ENCODE measurements at regions not wholly inside any gene's neighbourhood (a gene's known extent, or its start where the extent isn't known, plus 50 kb on each side); places are given as distances from the start of the nearest gene placed in this dataset.

GRCh38 chr2:5064687-5065086 is 627.5 kb upstream of the SOX11 start:
- Histone ChIP-seq H3K4me1 (ENCODE audit: insufficient read depth, low read length) (no peaks in the 10 kb centered on the region), H3K27ac (ENCODE audit: low read depth, low read length) (no peak overlapping the region), H3K4me3 (ENCODE audit: insufficient read depth, low read length) (no peak overlapping the region), H3K4me2 (ENCODE audit: insufficient read depth, low read length) (no peak overlapping the region), H3K36me3 (ENCODE audit: insufficient read depth, low read length) (no peaks in the 10 kb centered on the region), H3K79me2 (ENCODE audit: insufficient read depth, low read length) (no peaks in the 10 kb centered on the region), H4K20me1 (ENCODE audit: insufficient read depth, low read length) (no peaks in the 10 kb centered on the region), H3K27me3 (ENCODE audit: insufficient read depth, low read length) (no peaks in the 10 kb centered on the region), H2AFZ (ENCODE audit: low read length) (no peak overlapping the region), H3K9me3 (ENCODE audit: low read depth, low read length) (no peaks in the 10 kb centered on the region)
- TF ChIP-seq CTCF (IDR thresholded peaks at IDR 0.05; ENCODE audit: extremely low read depth, low read depth, low read length): no peak
- DNase-seq (ENCODE audit: insufficient read length, low spot score, missing footprints): no peak

GRCh38 chr2:5067816-5068215 is 624.4 kb upstream of the SOX11 start:
- no peak for TF ChIP-seq CTCF (IDR thresholded peaks at IDR 0.05; ENCODE audit: extremely low read depth, low read depth, low read length)
- H3K4me1 ChIP-seq (ENCODE audit: insufficient read depth, low read length): no peaks in the 10 kb centered on the region
- H3K4me2 ChIP-seq (ENCODE audit: insufficient read depth, low read length): no peak overlapping the region
- no peaks in the 10 kb centered on the region for H3K36me3 ChIP-seq (ENCODE audit: insufficient read depth, low read length)
- H3K9me3 ChIP-seq (ENCODE audit: low read depth, low read length): no peaks in the 10 kb centered on the region
- no peak overlapping the region for H2AFZ ChIP-seq (ENCODE audit: low read length)
- H3K27ac ChIP-seq (ENCODE audit: low read depth, low read length): no peak overlapping the region
- H3K79me2 ChIP-seq (ENCODE audit: insufficient read depth, low read length): no peaks in the 10 kb centered on the region
- no peak overlapping the region for H3K4me3 ChIP-seq (ENCODE audit: insufficient read depth, low read length)
- H4K20me1 ChIP-seq (ENCODE audit: insufficient read depth, low read length): no peaks in the 10 kb centered on the region
- H3K27me3 ChIP-seq (ENCODE audit: insufficient read depth, low read length): no peaks in the 10 kb centered on the region
- DNase-seq (ENCODE audit: insufficient read length, low spot score, missing footprints): no peak

GRCh38 chr2:5070257-5070656 is 621.9 kb upstream of the SOX11 start:
- H3K36me3 ChIP-seq (ENCODE audit: insufficient read depth, low read length): no peaks in the 10 kb centered on the region

GRCh38 chr2:5074733-5075132 is 617.5 kb upstream of the SOX11 start:
- no peak for DNase-seq (ENCODE audit: insufficient read length, low spot score, missing footprints)
- Histone ChIP-seq H4K20me1 (ENCODE audit: insufficient read depth, low read length) (no peaks in the 10 kb centered on the region), H3K4me3 (ENCODE audit: insufficient read depth, low read length) (no peak overlapping the region), H3K27me3 (ENCODE audit: insufficient read depth, low read length) (no peaks in the 10 kb centered on the region), H3K4me1 (ENCODE audit: insufficient read depth, low read length) (no peaks in the 10 kb centered on the region), H3K36me3 (ENCODE audit: insufficient read depth, low read length) (no peaks in the 10 kb centered on the region), H3K4me2 (ENCODE audit: insufficient read depth, low read length) (no peak overlapping the region), H3K27ac (ENCODE audit: low read depth, low read length) (no peak overlapping the region), H3K9me3 (ENCODE audit: low read depth, low read length) (no peaks in the 10 kb centered on the region), H3K79me2 (ENCODE audit: insufficient read depth, low read length) (no peaks in the 10 kb centered on the region), H2AFZ (ENCODE audit: low read length) (no peak overlapping the region)
- TF ChIP-seq CTCF (IDR thresholded peaks at IDR 0.05; ENCODE audit: extremely low read depth, low read depth, low read length): no peak

More at GRCh38 chr2:5070257-5070656, 621.9 kb upstream of the SOX11 start:
- Histone ChIP-seq H3K9me3 (ENCODE audit: low read depth, low read length) (no peaks in the 10 kb centered on the region), H3K79me2 (ENCODE audit: insufficient read depth, low read length) (no peaks in the 10 kb centered on the region), H4K20me1 (ENCODE audit: insufficient read depth, low read length) (no peaks in the 10 kb centered on the region), H3K27ac (ENCODE audit: low read depth, low read length) (no peak overlapping the region), H3K4me3 (ENCODE audit: insufficient read depth, low read length) (no peak overlapping the region), H3K27me3 (ENCODE audit: insufficient read depth, low read length) (no peaks in the 10 kb centered on the region), H2AFZ (ENCODE audit: low read length) (no peak overlapping the region), H3K4me1 (ENCODE audit: insufficient read depth, low read length) (no peaks in the 10 kb centered on the region), H3K4me2 (ENCODE audit: insufficient read depth, low read length) (no peak overlapping the region)
- no peak for DNase-seq (ENCODE audit: insufficient read length, low spot score, missing footprints)
- TF ChIP-seq CTCF (IDR thresholded peaks at IDR 0.05; ENCODE audit: extremely low read depth, low read depth, low read length): no peak
